T-helper 2 cell treated with Interferon-gamma antibody and Interleukin-4, amounts not matched to agents 5 μg/mL and 100 μg/mL, for 36 hours (primary cell): ENCODE measurements at regions not wholly inside any gene's neighbourhood (a gene's known extent, or its start where the extent isn't known, plus 50 kb on each side); places are given as distances from the start of the nearest gene placed in this dataset.
"Not testable (repeated sequence)": the region's sequence is repeated elsewhere in the genome, so short reads cannot be mapped to it uniquely, and the experiment has no call there.

Experiments
- DNase-seq: peaks from one replicate; pipeline ENCODE4 v3.0.0; 2021; ENCODE audit warnings: low spot score
- H3K27ac Mint-ChIP-seq: one replicate; pipeline ENCODE4 v1.8.0; 2021; ENCODE audit warnings: mild to moderate bottlenecking, mixed read lengths
- H3K27me3 Mint-ChIP-seq: one replicate; pipeline ENCODE4 v1.8.0; 2021; ENCODE audit warnings: low read depth, mixed read lengths
- H3K36me3 Mint-ChIP-seq: one replicate; pipeline ENCODE4 v1.8.0; 2021; ENCODE audit warnings: low read depth, mixed read lengths
- H3K4me1 Mint-ChIP-seq: one replicate; pipeline ENCODE4 v1.8.0; 2021; ENCODE audit warnings: low read depth, mixed read lengths
- H3K4me3 Mint-ChIP-seq: one replicate; pipeline ENCODE4 v1.8.0; 2022; ENCODE audit warnings: mild to moderate bottlenecking, moderate library complexity, mixed read lengths
- H3K9me3 Mint-ChIP-seq: one replicate; pipeline ENCODE4 v1.8.0; 2021; ENCODE audit warnings: mixed read lengths

DNA sequence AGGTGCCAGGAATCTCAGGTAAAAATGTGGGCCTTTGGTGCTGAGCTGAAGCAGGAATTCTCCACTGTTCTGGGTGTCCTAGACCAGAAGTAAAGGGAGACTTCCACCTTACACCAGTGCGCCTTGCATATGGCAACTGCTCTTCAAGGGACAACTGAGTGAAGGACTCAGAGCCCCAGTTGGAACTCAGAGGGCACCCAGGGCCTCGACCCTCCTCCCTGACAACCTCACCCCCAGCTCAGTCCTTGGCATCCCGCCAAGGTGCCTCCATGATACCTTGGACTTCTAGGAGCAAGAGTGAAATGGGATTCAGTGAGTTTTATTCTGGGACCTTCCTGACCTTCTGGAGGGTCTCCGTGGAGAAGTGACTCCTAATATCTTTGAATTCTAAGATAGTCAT is 140.3 kb downstream of the GPCPD1 start:
- H3K9me3 Mint-ChIP-seq, result no peaks in the 10 kb centered on the region
- DNase-seq, result no peak
- no peaks in the 10 kb centered on the region for H3K4me1 Mint-ChIP-seq
- H3K27me3 Mint-ChIP-seq, result peaks cover 3% of the 10 kb centered on the region
- no peak overlapping the region for H3K4me3 Mint-ChIP-seq
- H3K36me3 Mint-ChIP-seq, result no peaks in the 10 kb centered on the region
- no peak overlapping the region for H3K27ac Mint-ChIP-seq

DNA sequence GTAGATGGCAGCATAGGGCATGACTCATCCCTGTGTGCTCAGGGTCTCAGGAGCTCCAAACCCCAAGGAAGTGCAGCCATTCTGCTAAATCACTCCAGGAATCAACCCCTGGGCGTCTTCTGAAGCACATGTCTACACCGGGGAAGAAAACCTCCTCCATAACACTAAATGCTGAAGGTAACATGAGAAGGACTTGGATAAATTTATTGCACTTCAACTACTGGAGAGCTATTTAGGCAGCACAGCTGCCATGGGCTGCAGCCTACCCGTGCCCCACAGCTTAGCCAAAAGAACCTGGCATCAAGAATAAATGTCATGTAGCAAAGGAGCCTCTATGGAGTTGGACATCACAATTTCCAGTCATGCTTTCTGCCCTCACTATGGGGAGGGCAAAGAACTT is 141.7 kb downstream of the GPCPD1 start:
- no peak overlapping the region for H3K4me3 Mint-ChIP-seq
- H3K27ac Mint-ChIP-seq, result no peak overlapping the region
- DNase-seq, result no peak
- H3K36me3 Mint-ChIP-seq, result no peaks in the 10 kb centered on the region
- H3K9me3 Mint-ChIP-seq, result no peaks in the 10 kb centered on the region
- H3K27me3 Mint-ChIP-seq, result peaks cover 3% of the 10 kb centered on the region
- H3K4me1 Mint-ChIP-seq, result no peaks in the 10 kb centered on the region

DNA sequence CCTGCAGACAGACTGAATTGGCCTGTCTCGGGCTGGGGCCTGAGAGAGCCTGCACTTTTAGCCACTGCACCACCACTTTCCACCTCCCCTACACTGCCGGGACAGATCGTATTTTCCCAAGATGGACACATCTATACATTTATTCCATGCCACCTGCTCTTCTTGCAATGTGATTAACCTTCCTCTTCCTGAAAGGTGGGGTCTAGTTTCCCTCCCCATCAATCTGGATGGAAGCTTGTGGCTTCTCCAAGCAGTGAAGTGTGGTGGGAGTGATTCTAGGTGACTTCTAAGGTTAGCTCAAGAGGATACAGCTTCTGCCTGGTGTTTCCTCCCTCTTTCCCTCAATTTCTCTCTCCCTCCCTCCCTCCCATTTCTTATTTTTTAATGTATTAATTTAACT is 143.7 kb downstream of the GPCPD1 start:
- H3K9me3 Mint-ChIP-seq, result no peaks in the 10 kb centered on the region
- DNase-seq, result no peak
- H3K4me3 Mint-ChIP-seq, result no peak overlapping the region
- peaks cover 3% of the 10 kb centered on the region for H3K27me3 Mint-ChIP-seq
- no peaks in the 10 kb centered on the region for H3K36me3 Mint-ChIP-seq
- H3K27ac Mint-ChIP-seq, result no peak overlapping the region
- H3K4me1 Mint-ChIP-seq, result no peaks in the 10 kb centered on the region

DNA sequence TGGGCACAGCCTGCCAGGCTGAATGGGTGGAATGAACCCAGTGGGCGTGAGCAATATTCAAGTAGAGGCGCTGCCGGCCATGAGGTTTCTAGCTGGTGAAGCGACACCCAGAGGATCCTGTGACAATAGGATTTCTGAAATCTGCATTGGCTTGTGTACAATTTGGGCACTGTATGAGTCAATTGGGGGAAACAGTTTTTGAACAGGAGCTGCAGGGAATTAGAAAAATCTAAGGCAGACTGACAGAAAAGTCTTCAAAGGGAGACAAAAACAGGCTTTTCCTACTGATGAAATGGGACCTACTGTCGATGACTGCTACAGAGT is 145.2 kb downstream of the GPCPD1 start:
- no peak for DNase-seq
- Mint-ChIP-seq H3K27me3 (peaks cover 5% of the 10 kb centered on the region), H3K36me3 (no peaks in the 10 kb centered on the region), H3K4me3 (no peak overlapping the region), H3K27ac (no peak overlapping the region), H3K9me3 (no peaks in the 10 kb centered on the region), H3K4me1 (no peaks in the 10 kb centered on the region)

DNA sequence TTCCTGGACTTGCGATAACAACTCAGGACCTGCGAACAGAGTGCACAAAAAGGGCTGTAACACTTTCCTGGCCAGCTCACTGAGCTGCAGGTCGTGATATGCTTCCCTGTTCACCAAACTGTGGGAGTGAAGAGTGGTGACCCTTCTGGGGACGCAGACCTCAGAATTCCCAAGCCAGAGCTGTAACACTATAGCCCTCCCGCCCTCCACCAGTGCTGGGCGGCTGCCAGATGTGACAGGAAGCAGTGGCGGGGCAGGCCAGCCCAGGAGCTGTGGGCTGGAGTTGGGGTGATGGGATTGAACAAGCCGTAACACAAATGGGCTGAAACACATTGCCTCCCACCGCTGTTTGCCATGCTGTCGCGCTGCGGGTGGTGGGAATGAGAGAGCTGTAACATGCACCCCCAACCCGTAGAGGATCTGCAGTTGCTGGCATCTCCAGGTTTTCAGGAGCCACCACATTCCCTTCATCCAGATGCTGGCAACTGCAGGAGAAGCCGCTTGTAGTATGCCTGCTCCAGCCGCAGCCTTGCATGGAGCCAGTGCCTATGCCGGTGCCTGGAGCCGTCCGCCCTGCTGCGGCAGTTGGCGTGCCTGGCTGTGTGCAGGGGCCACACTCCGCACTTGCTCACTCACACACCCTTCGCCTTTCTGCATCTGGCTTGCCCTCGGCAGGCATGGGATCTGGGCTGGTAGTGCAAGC is 145.8 kb downstream of the GPCPD1 start:
- no peak overlapping the region for H3K4me3 Mint-ChIP-seq
- H3K4me1 Mint-ChIP-seq, result no peaks in the 10 kb centered on the region
- peaks cover 9% of the 10 kb centered on the region for H3K27me3 Mint-ChIP-seq
- H3K27ac Mint-ChIP-seq, result no peak overlapping the region
- no peak for DNase-seq
- no peaks in the 10 kb centered on the region for H3K36me3 Mint-ChIP-seq
- no peaks in the 10 kb centered on the region for H3K9me3 Mint-ChIP-seq

DNA sequence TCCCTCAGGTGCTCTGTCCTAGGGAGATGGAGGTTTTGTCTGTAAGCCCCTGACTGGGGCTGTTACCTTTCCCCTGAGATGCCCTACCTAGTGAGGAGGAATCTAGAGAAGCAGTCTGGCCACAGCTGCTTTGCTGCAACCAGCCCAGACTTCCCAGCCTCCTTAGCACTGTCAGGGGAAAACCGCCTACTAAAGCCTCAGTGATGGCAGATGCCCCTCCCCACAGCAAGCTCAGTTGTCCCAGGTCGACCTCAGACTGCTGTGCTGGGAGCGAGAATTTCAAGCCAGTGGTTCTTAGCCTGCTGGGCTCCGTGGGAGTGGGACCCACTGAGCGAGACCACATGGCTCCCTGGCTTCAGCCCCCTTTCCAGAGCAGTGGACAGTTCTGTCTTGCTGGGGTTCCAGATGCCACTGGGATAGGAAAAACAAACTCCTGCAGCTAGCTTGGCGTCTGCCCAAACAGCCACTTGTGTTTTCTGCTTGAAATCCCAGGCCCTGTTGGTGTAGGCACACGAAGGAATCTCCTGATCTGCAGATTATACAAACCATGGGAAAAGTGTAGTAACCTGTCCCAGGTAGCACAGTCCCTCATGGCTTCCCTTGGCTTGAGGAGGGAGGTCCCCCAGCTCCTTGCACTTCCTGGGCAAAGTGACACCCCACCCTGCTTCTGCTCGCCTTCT is 146.4 kb upstream of the PROKR2 start:
- H3K27me3 Mint-ChIP-seq, result peaks cover 15% of the 10 kb centered on the region
- H3K4me1 Mint-ChIP-seq, result no peaks in the 10 kb centered on the region
- no peak overlapping the region for H3K4me3 Mint-ChIP-seq
- H3K9me3 Mint-ChIP-seq, result no peaks in the 10 kb centered on the region
- no peaks in the 10 kb centered on the region for H3K36me3 Mint-ChIP-seq
- H3K27ac Mint-ChIP-seq, result no peak overlapping the region
- no peak for DNase-seq

DNA sequence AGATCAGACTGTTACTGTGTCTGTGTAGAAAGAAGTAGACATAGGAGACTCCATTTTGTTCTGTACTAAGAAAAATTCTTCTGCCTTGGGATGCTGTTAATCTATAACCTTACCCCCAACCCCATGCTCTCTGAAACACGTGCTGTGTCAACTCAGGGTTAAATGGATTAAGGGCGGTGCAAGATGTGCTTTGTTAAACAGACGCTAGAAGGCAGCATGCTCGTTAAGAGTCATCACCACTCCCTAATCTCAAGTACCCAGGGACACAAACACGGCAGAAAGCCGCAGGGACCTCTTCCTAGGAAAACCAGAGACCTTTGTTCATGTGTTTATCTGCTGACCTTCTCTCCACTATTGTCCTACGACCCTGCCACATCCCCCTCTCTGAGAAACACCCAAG is 137.0 kb upstream of the PROKR2 start:
- DNase-seq, H3K4me1 Mint-ChIP-seq, H3K36me3 Mint-ChIP-seq, H3K27me3 Mint-ChIP-seq, H3K27ac Mint-ChIP-seq, H3K9me3 Mint-ChIP-seq, H3K4me3 Mint-ChIP-seq: not testable (repeated sequence)

DNA sequence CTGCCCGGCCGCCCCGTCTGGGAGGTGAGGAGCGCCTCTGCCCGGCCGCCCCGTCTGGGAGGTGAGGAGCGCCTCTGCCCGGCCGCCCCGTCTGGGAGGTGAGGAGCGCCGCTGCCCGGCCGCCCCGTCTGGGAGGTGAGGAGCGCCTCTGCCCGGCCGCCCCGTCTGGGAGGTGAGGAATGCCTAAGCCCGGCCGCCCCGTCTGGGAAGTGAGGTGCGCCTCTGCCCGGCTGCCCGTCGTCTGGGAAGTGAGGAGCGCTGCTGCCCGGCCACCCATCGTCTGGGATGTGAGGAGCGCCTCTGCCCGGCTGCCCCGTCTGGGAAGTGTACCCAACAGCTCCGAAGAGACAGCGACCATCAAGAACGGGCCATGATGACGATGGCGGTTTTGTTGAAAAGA is 136.6 kb upstream of the PROKR2 start:
- not testable (repeated sequence) for H3K4me1 Mint-ChIP-seq, H3K4me3 Mint-ChIP-seq, H3K9me3 Mint-ChIP-seq, H3K36me3 Mint-ChIP-seq, H3K27me3 Mint-ChIP-seq, DNase-seq, H3K27ac Mint-ChIP-seq

DNA sequence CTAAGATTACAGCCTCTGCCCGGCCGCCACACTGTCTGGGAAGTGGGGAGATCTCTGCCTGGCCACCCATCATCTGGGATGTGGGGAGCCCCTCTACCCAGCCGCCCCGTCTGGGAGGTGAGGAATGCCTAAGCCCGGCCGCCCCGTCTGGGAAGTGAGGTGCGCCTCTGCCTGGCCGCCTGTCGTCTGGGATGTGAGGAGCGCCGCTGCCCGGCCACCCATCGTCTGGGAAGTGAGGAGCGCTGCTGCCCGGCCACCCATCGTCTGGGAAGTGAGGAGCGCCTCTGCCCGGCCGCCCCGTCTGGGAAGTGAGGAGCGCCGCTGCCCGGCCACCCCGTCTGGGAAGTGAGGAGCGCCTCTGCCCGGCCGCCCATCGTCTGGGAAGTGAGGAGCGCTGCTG is 135.9 kb upstream of the PROKR2 start:
- H3K4me3 Mint-ChIP-seq, result not testable (repeated sequence)

DNA sequence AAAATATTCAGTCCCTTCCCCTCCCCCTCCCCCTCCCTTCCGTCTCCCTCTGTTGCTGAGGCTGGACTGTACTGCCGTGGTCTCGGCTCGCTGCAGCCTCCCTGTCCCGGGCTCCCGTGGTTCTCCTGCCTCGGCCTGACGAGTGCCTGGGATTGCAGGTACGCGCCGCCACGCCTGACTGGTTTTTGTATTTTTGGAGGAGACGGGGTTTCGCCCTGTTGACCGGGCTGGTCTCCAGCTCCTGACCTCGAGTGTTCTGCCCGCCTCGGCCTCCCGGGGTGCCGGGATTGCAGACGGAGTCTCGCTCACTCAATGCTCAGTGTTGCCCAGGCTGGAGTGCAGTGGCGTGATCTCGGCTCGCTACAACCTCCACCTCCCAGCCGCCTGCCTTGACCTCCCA is 135.5 kb upstream of the PROKR2 start:
- H3K27me3 Mint-ChIP-seq, H3K9me3 Mint-ChIP-seq, H3K27ac Mint-ChIP-seq, H3K4me1 Mint-ChIP-seq, H3K4me3 Mint-ChIP-seq, H3K36me3 Mint-ChIP-seq, DNase-seq: not testable (repeated sequence)

More for the DNA sequence above, 135.9 kb upstream of the PROKR2 start:
- not testable (repeated sequence) for H3K36me3 Mint-ChIP-seq, H3K27me3 Mint-ChIP-seq, DNase-seq, H3K4me1 Mint-ChIP-seq, H3K27ac Mint-ChIP-seq, H3K9me3 Mint-ChIP-seq

DNA sequence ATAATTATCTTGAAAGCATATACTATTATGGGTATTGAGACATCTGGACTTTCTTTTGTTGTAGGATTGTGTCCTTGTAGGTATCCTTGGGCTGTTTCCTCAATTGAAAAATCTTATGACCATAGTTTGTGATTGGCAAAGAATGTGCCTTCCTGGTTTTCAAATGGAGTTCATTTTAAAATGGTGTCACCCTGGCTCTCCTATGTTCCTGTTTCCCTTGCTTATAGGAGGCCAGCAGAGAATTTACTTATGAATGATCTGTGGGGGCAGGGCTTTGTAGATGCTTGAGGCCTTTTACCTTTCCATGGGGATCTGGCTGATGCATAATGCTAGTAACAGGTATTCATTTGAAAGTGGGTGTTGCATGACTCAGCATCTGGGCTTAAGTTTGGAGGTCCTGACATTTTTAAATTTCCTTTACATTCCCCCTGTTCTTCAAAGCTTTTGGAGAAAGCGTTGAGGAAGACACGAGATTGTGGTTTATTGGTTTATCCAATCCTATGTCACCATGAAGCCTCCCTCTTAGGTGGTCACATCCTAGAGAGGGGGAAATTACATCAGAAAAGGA is 135.0 kb upstream of the PROKR2 start:
- H3K27ac Mint-ChIP-seq, result no peak overlapping the region
- no peak overlapping the region for H3K4me3 Mint-ChIP-seq
- H3K9me3 Mint-ChIP-seq, result no peaks in the 10 kb centered on the region
- H3K4me1 Mint-ChIP-seq, result peaks cover 2% of the 10 kb centered on the region
- peaks cover 5% of the 10 kb centered on the region for H3K27me3 Mint-ChIP-seq
- no peaks in the 10 kb centered on the region for H3K36me3 Mint-ChIP-seq
- no peak for DNase-seq

DNA sequence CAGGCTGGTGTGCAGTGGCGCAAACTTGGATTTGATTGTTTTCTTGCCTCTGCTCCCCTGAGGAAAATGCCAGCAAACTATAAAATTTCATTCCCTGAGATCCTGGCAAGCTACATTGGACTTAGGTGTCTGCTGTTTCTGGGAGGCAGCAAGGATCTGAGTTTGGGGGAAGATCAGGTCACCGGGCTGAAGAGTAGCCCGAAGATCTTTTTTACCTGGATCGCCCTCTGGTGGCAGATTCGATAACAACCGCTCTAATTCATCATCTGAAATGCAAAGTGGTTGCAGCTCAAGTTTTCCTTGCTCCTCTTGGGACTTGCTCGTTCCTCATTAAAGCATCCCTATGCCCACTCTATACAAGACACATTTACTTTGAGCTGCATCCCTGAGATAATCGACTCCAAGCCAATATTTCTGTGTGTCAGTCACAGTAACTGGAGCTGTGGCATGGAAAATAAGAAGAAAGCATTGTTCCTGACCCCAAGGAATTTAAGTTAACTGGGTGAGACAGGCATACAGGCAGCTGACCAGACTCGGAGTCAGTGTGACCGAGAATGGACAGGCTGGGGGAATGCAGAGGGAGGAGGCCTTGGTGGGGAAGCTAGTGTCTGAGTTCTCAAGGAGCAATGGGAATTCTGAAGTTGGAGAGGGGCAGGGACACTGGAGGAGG is 131.8 kb upstream of the PROKR2 start:
- peak; percentile 16 for DNase-seq
- no peak overlapping the region for H3K4me3 Mint-ChIP-seq
- H3K27ac Mint-ChIP-seq, result no peak overlapping the region
- H3K27me3 Mint-ChIP-seq, result peaks cover 15% of the 10 kb centered on the region
- peaks cover 2% of the 10 kb centered on the region for H3K4me1 Mint-ChIP-seq
- no peaks in the 10 kb centered on the region for H3K36me3 Mint-ChIP-seq
- no peaks in the 10 kb centered on the region for H3K9me3 Mint-ChIP-seq

DNA sequence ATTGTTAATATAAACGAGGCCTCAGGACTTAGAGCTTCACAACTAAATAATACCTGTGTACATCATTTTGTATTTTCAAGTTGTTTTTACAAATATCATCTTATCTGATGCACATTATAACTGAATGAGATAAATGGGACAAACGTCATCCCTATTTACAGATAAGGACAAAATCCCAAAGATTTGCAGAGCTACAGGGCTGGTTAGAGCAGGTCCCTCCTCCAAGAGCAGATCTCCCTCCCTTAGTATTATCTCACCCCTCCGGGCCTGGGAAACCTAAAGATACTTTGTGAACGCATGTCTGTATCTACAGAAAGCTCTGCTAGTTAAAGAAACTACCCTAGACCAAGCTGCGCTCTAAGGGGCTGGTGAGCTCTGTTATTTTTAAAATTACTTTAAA is 130.4 kb upstream of the PROKR2 start:
- Mint-ChIP-seq H3K27ac (no peak overlapping the region), H3K4me3 (no peak overlapping the region), H3K27me3 (peaks cover 16% of the 10 kb centered on the region), H3K36me3 (no peaks in the 10 kb centered on the region), H3K4me1 (peaks cover 2% of the 10 kb centered on the region), H3K9me3 (no peaks in the 10 kb centered on the region)
- no peak for DNase-seq

DNA sequence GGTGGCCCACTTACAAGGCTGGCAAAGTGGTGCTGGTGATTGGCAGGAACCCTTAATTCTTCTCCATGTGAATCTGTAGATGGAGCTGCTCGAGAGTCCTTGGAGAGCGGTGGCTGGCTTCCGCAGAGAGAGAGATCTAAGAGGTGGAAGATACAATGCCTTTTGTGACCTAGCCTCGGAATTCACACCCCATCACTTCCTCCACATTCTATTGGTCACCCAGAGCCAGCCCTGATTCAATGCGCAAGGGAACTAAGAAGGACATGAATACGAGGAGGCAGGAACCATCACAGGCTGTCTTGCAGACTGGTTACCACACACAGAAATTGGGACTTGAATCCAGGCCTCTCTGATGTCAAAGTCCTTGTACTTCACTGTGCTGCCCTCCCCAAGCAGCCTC is 128.9 kb upstream of the PROKR2 start:
- no peaks in the 10 kb centered on the region for H3K36me3 Mint-ChIP-seq
- no peaks in the 10 kb centered on the region for H3K9me3 Mint-ChIP-seq
- peaks cover 2% of the 10 kb centered on the region for H3K4me1 Mint-ChIP-seq
- peaks cover 16% of the 10 kb centered on the region for H3K27me3 Mint-ChIP-seq
- no peak overlapping the region for H3K27ac Mint-ChIP-seq
- H3K4me3 Mint-ChIP-seq, result no peak overlapping the region
- DNase-seq, result no peak
